Neural cell (in vitro differentiated cells): ENCODE measurements at regions not wholly inside any gene's neighbourhood (a gene's known extent, or its start where the extent isn't known, plus 50 kb on each side); places are given as distances from the start of the nearest gene placed in this dataset.

ENCODE experiments used
- H2AFZ ChIP-seq: fragments of 200-600, 300-800 bp; sonication (generic), shearing (Covaris generic); 2 replicates; pipeline ENCODE4 v1.6.0; 2014; ENCODE audit warnings: low read depth, mild to moderate bottlenecking, antibody characterized with exemption, low read length, moderate library complexity
- H3F3A ChIP-seq: fragments of 200-600 bp; shearing (Covaris generic); 2 replicates; pipeline ENCODE4 v1.6.1; 2016; ENCODE audit warnings: mild to moderate bottlenecking, moderate library complexity, mixed read lengths, antibody characterized with exemption, low read length; ENCODE audit not compliant: insufficient read depth, poor library complexity, severe bottlenecking
- H3K27ac ChIP-seq: fragments of 200-600, 300-800 bp; sonication (generic), shearing (Covaris generic); 2 replicates; pipeline ENCODE4 v1.5.1; 2014; ENCODE audit warnings: mild to moderate bottlenecking, low read length, moderate library complexity
- H3K27me3 ChIP-seq: fragments of 300-800, 200-600 bp; sonication (generic), shearing (Covaris generic); 2 replicates; pipeline ENCODE4 v1.6.0; 2014; ENCODE audit warnings: mild to moderate bottlenecking, low read depth, low read length, moderate library complexity; ENCODE audit not compliant: insufficient read depth
- H3K36me3 ChIP-seq: fragments of 300-800, 200-600 bp; sonication (generic), shearing (Covaris generic); 2 replicates; pipeline ENCODE4 v1.5.1; 2014; ENCODE audit warnings: mild to moderate bottlenecking, antibody characterized with exemption, low read length, moderate library complexity; ENCODE audit not compliant: insufficient read depth
- H3K4me2 ChIP-seq: fragments of 300-800, 200-600 bp; sonication (generic), shearing (Covaris generic); 2 replicates; pipeline ENCODE4 v1.6.0; 2014; ENCODE audit warnings: mild to moderate bottlenecking, low read length
- H3K4me3 ChIP-seq: fragments of 300-800, 200-600 bp; sonication (generic), shearing (Covaris generic); 2 replicates; pipeline ENCODE4 v1.5.1; 2014; ENCODE audit warnings: mild to moderate bottlenecking, low read length, moderate library complexity
- H3K79me2 ChIP-seq: fragments of 200-600 bp; shearing (Covaris generic); replicated peaks from 2 replicates; pipeline ENCODE4 v1.6.0; 2014; ENCODE audit warnings: mild to moderate bottlenecking, low read length, moderate library complexity; ENCODE audit not compliant: insufficient read depth
- H3K9ac ChIP-seq: fragments of 300-800, 200-600 bp; sonication (generic), shearing (Covaris generic); 2 replicates; pipeline ENCODE4 v1.6.1; 2016; ENCODE audit warnings: mild to moderate bottlenecking, low read length, mixed read lengths
- H3K9me2 ChIP-seq: fragments of 200-600 bp; shearing (Covaris generic); 2 replicates; pipeline ENCODE4 v1.6.1; 2016; ENCODE audit warnings: mild to moderate bottlenecking, low read length, mixed read lengths; ENCODE audit not compliant: insufficient read depth
- H3K9me3 ChIP-seq: fragments of 200-600, 300-800 bp; sonication (generic), shearing (Covaris generic); 2 replicates; pipeline ENCODE4 v1.6.1; 2016; ENCODE audit warnings: mild to moderate bottlenecking, mixed run types, low read length, moderate library complexity, mixed read lengths
- H4K20me1 ChIP-seq: fragments of 200-600 bp; shearing (Covaris generic); 2 replicates; pipeline ENCODE4 v1.6.1; 2016; ENCODE audit warnings: mild to moderate bottlenecking, mixed run types; ENCODE audit not compliant: insufficient read depth
- EP300 ChIP-seq: fragments of 450-650 bp; conservative IDR thresholded peaks from 2 replicates; pipeline ENCODE4 v1.6.1; 2014; ENCODE audit warnings: antibody characterized with exemption, mild to moderate bottlenecking, moderate library complexity; ENCODE audit not compliant: poor library complexity, severe bottlenecking
- EZH2 ChIP-seq: fragments of 200-600, 300-800 bp; shearing (Covaris generic), sonication (generic); IDR thresholded peaks from 2 replicates; pipeline ENCODE4 v1.6.1; 2014; ENCODE audit warnings: antibody characterized with exemption, low read length, borderline replicate concordance, mild to moderate bottlenecking; ENCODE audit not compliant: insufficient read depth, poor library complexity, severe bottlenecking
- MXI1 ChIP-seq: fragments of 450-650 bp; conservative IDR thresholded peaks from 2 replicates; pipeline ENCODE4 v1.6.1; 2014; ENCODE audit warnings: antibody characterized with exemption, mild to moderate bottlenecking; ENCODE audit not compliant: poor library complexity, severe bottlenecking
- POLR2AphosphoS5 ChIP-seq: IDR thresholded peaks from 2 replicates; pipeline ENCODE4 v1.6.1; 2012
- RAD21 ChIP-seq: fragments of 450-650 bp; conservative IDR thresholded peaks from 2 replicates; pipeline ENCODE4 v1.6.1; 2014; ENCODE audit warnings: antibody characterized with exemption, mild to moderate bottlenecking, moderate library complexity
- SMC3 ChIP-seq: fragments of 450-650 bp; conservative IDR thresholded peaks from 2 replicates; pipeline ENCODE4 v1.6.1; 2014; ENCODE audit warnings: antibody characterized with exemption, mild to moderate bottlenecking, moderate library complexity; ENCODE audit not compliant: poor library complexity
- TAF1 ChIP-seq: IDR thresholded peaks from 2 replicates; pipeline ENCODE4 v1.6.1; 2012; ENCODE audit warnings: low read depth
- TF ChIP-seq, protein P1 (sequence below): IDR thresholded peaks from 2 replicates; pipeline ENCODE4 v1.6.1; 2012; ENCODE audit warnings: borderline replicate concordance
- TF ChIP-seq, protein P2 (sequence below): fragments of 450-650 bp; IDR thresholded peaks from 2 replicates; pipeline ENCODE4 v1.5.1; 2014; ENCODE audit warnings: antibody characterized with exemption, mild to moderate bottlenecking, moderate library complexity; ENCODE audit not compliant: poor library complexity, severe bottlenecking

DNA sequence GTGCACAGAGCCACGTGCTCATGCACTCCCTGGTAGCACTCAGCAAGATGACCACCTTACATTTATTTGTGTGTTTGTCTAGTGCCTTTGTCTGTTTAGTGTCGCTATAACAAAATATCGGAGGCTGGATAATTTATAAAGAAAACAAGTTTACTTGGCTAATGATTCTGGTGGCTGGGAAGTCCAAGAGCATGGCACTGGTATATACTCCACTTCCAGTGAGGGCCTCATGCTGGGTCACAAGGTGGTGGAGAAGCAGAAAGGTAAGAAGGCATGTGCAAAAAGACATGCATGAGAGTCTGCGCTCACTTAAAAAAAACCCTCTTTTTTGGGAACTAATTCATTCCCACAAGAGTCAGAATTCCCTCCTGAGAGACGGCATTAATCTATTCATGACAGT lies 52.5 kb upstream of the BOD1 start:
- Histone ChIP-seq H3K9me3 (no peaks in the 10 kb centered on the region), H3K36me3 (no peaks in the 10 kb centered on the region), H3K27ac (no peak overlapping the region), H4K20me1 (no peaks in the 10 kb centered on the region), H3F3A (no peaks in the 10 kb centered on the region), H3K9me2 (no peaks in the 10 kb centered on the region), H3K27me3 (no peaks in the 10 kb centered on the region), H3K4me3 (no peak overlapping the region), H2AFZ (no peak overlapping the region), H3K79me2 (no peaks in the 10 kb centered on the region), H3K9ac (no peak overlapping the region), H3K4me2 (no peak overlapping the region)
- no peak for TF ChIP-seq RAD21
- no peak for TF ChIP-seq TAF1
- TF ChIP-seq POLR2AphosphoS5 = no peak
- TF ChIP-seq, protein P1, sequence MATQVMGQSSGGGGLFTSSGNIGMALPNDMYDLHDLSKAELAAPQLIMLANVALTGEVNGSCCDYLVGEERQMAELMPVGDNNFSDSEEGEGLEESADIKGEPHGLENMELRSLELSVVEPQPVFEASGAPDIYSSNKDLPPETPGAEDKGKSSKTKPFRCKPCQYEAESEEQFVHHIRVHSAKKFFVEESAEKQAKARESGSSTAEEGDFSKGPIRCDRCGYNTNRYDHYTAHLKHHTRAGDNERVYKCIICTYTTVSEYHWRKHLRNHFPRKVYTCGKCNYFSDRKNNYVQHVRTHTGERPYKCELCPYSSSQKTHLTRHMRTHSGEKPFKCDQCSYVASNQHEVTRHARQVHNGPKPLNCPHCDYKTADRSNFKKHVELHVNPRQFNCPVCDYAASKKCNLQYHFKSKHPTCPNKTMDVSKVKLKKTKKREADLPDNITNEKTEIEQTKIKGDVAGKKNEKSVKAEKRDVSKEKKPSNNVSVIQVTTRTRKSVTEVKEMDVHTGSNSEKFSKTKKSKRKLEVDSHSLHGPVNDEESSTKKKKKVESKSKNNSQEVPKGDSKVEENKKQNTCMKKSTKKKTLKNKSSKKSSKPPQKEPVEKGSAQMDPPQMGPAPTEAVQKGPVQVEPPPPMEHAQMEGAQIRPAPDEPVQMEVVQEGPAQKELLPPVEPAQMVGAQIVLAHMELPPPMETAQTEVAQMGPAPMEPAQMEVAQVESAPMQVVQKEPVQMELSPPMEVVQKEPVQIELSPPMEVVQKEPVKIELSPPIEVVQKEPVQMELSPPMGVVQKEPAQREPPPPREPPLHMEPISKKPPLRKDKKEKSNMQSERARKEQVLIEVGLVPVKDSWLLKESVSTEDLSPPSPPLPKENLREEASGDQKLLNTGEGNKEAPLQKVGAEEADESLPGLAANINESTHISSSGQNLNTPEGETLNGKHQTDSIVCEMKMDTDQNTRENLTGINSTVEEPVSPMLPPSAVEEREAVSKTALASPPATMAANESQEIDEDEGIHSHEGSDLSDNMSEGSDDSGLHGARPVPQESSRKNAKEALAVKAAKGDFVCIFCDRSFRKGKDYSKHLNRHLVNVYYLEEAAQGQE = no peak
- TF ChIP-seq EZH2 = no peak
- TF ChIP-seq, protein P2, sequence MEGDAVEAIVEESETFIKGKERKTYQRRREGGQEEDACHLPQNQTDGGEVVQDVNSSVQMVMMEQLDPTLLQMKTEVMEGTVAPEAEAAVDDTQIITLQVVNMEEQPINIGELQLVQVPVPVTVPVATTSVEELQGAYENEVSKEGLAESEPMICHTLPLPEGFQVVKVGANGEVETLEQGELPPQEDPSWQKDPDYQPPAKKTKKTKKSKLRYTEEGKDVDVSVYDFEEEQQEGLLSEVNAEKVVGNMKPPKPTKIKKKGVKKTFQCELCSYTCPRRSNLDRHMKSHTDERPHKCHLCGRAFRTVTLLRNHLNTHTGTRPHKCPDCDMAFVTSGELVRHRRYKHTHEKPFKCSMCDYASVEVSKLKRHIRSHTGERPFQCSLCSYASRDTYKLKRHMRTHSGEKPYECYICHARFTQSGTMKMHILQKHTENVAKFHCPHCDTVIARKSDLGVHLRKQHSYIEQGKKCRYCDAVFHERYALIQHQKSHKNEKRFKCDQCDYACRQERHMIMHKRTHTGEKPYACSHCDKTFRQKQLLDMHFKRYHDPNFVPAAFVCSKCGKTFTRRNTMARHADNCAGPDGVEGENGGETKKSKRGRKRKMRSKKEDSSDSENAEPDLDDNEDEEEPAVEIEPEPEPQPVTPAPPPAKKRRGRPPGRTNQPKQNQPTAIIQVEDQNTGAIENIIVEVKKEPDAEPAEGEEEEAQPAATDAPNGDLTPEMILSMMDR = no peak
- no peak for TF ChIP-seq EP300
- no peak for TF ChIP-seq SMC3
- TF ChIP-seq MXI1 = no peak

DNA sequence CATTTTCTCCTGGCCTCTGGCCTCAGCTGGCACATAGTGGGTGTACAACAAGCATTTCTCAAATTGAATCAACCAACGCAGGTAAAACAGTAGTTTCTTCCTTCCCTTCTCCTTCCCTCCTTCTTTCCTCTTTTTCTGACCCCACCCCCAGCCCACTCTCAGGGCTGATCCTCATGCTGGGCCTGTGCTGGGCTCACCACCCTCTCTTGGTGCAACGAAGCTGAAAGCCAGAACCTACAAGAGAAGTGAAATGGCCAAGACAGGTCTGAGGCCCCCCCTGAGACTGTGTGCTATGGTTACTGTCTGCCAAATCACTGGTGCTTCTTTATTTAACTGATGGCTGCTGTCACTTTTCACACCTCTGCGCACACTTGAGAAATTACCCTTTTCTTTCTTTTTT lies 53.0 kb upstream of the BOD1 start:
- no peak overlapping the region for H3K4me2 ChIP-seq
- no peaks in the 10 kb centered on the region for H3F3A ChIP-seq
- H3K79me2 ChIP-seq = no peaks in the 10 kb centered on the region
- no peaks in the 10 kb centered on the region for H4K20me1 ChIP-seq
- no peaks in the 10 kb centered on the region for H3K9me2 ChIP-seq
- H3K27me3 ChIP-seq = no peaks in the 10 kb centered on the region
- H3K9ac ChIP-seq = no peak overlapping the region
- no peaks in the 10 kb centered on the region for H3K9me3 ChIP-seq
- no peak for TF ChIP-seq RAD21
- no peak for TF ChIP-seq MXI1
- TF ChIP-seq SMC3 = no peak
- no peak for TF ChIP-seq TAF1
- no peak for TF ChIP-seq EP300
- TF ChIP-seq, protein P2 = no peak
- TF ChIP-seq, protein P1 = no peak
- TF ChIP-seq EZH2 = no peak
- no peak for TF ChIP-seq POLR2AphosphoS5
- no peak overlapping the region for H2AFZ ChIP-seq
- no peak overlapping the region for H3K4me3 ChIP-seq
- H3K27ac ChIP-seq = peak overlapping the region; percentile 72
- no peaks in the 10 kb centered on the region for H3K36me3 ChIP-seq
